ENCODE measurements at regions not wholly inside any gene's neighbourhood (a gene's known extent, or its start where the extent isn't known, plus 50 kb on each side); places are given as distances from the start of the nearest gene placed in this dataset.

- DNase-seq = no peak
These were observed 53.4 kb upstream of the STK17B start for GRCh38 chr2:196224756-196225155.

DNA sequence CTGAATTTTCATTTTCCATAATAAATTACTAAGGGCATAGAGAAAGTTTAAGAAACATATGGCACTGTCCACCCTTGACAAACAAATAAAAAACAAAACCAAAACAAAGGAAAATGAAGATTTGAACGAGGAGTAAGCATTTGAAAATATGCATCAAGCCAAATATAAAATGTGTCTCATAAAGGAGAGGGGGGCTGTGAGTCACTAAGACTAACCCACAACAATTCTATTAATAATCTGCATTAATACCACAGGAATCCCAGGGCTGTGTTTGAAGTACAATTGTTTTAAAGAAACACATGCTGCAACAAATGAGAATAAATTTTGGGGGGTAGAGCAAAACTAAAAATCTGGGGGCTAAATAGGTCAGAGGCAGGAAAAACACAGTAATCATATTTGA lies 53.8 kb upstream of the STK17B start:
- DNase-seq = no peak

GRCh38 chr2:196226058-196226706 lies 54.8 kb upstream of the STK17B start:
- no peak for DNase-seq

- DNase-seq = no peak
These were observed 55.3 kb upstream of the STK17B start for GRCh38 chr2:196226707-196227065.

- DNase-seq = no peak
These were observed 57.6 kb upstream of the STK17B start for GRCh38 chr2:196229013-196229412.

GRCh38 chr2:196230061-196230854 lies 58.9 kb upstream of the STK17B start:
- no peak for DNase-seq

GRCh38 chr2:196233021-196233804 lies 61.8 kb upstream of the STK17B start:
- no peak for DNase-seq

DNA sequence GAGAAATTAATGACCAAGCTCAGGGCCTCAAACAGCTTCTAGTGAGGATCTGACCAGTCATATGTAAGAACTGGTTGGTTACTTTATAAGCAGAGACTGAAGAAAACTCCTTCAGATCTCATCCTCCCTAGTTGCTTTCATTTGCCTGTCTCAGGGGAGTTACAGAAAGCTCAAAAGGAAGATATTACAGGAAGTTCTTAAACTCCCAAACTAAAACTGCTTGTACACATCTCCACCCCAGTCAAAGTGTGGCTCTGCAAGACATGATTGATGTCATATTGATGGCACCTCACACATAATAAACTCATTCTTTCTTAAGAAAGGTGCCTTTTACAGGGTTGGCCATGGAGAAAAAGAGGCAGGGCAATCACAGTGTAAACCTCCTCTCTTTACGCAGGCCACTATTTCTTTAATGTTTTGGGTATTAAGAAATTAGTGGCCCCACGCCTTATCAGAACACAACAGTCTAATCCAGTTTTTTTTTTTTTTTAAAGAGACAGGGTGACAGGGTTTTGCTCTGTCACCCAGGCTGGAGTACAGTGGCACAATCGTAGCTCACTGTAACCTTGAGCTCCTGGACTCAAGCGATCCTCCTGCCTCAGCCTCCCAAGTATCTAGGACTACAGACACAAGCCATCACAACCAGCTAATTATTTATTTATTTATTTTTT lies 62.6 kb upstream of the STK17B start:
- DNase-seq = no peak

DNA sequence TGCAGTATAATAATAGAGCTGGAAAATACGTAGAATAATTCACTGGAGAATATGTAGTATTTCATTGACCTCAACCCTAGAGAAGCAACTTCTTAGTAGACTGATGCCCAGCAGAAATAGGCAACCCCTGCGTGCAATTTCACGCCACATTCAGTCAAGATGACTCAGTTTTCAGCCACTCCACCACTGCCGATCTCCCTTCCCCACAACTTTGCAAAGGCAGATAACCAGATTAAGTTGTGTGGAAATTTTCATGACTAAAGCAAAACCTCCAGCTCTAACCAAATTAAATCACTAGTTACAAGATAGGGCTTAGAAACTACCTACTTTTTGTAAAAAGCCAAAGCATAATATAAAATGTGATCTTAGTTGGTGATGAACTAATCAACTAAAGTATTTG lies 63.3 kb upstream of the STK17B start:
- DNase-seq = peak; percentile 47 to 49

DNA sequence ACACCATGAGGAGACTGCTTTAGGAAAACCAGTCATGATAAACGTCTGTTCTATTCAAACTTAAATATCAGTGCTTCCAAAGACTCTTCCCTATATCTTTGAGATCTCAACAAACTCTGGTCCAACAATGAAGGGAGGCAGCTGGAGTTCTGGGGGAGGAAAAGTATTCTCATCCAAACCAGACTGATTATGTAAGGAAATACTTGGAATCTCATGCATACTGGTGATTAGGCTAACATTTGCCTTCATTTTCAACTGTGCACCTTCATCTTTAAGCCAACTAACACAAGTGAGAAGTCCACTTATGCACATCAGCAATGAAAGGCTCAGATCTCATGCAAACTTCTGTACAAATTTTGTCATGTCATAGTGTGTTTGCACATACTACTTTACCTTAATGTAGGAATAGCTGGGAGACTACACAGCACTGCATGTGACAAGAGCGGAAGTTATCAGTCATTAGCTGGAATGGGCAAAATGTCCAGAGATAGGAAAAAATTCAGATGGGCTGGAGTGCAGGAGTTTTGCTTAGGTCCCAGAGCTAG lies 67.5 kb upstream of the STK17B start:
- no peak for DNase-seq

DNA sequence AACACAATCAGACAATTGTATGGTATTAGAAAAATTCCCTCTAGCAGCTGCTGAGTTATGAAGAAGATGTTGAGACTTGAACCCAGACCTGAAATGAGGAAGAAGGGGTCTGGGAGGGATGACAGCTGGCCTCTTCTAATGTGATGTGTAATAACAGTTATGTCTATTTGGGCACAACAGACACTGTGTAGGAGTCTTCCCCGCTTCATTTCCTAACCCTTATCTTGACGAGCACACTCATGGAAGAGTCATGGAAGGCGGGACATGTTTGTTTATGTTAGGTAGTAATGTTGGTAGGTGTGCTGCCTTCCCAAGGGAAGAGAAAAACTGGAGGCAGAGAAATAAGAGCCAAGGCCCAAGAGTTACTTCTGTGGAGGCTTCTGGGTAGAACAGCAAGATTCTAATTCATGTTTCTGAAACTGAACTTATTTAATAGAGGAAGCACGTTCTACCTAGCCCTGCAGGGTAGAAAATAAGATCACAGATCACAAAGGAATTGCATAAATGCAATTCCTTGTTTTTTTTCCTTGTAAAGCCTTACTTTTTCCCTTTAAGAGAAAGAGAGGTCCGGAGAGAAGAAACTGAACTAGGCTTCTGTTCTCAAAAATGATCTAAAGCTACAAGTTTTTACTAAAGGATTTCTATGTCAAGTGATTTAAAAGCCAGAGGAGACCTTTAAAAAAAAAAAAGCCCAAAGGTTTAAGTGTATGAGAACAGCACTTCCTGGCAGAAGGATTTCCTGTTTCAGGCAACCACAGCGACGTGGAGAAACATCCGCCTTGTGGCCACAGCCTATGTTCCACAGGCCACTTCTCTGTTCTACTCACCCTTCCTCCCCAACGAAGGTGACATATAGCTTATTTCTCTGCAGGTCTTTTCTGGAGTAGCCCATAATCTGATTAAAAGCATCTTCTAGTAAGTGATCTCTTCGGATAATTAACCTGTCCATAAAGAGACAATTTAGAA lies 68.5 kb upstream of the STK17B start:
- peak; percentile 57 to 59 for DNase-seq

GRCh38 chr2:196241175-196241574 lies 69.8 kb upstream of the STK17B start:
- no peak for DNase-seq

DNA sequence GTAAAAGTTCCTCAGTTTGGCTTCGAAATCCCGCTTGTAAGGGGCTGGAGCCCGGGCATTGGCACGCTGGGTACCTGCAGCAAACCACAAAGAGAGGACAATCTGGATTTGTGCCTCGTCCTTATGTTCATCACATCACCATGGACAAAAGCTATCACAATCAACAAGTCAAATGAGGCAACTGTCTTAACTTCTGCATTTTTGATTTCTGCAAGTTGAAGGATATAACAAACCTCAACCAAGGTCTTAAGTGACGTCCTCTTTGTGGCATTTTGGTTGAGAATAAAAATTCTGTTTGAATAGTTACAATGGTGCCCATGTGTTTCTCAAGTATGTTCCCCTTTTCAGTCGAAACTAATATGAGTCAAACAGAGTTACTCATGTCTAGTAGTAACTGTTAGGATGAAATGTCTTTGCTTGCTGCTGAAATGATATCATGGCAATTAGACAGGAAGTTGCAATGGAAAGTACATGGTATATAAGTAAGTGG lies 70.8 kb upstream of the STK17B start:
- DNase-seq = no peak

GRCh38 chr2:196244516-196244915 lies 73.1 kb upstream of the STK17B start:
- DNase-seq = no peak

- DNase-seq = no peak
These were observed 73.6 kb upstream of the STK17B start for GRCh38 chr2:196244966-196245365.

GRCh38 chr2:196245378-196246140 lies 74.2 kb upstream of the STK17B start:
- no peak for DNase-seq

GRCh38 chr2:196247114-196247975 lies 76.0 kb upstream of the STK17B start:
- no peak for DNase-seq

DNA sequence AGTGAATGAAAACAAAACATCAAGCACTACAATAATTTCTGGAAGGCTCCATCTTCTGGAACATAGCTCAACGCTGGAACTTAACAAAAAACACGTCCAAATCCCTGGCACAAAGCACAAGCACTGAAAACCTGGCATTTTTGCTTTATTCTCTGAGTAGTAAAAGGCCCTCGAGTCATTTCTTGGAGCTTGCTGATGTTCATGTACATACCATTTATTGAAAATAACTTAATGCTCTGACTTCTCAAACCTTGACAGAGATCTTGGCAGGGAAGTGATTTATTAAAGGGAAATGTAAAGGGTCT lies 76.5 kb upstream of the STK17B start:
- DNase-seq = no peak

DNA sequence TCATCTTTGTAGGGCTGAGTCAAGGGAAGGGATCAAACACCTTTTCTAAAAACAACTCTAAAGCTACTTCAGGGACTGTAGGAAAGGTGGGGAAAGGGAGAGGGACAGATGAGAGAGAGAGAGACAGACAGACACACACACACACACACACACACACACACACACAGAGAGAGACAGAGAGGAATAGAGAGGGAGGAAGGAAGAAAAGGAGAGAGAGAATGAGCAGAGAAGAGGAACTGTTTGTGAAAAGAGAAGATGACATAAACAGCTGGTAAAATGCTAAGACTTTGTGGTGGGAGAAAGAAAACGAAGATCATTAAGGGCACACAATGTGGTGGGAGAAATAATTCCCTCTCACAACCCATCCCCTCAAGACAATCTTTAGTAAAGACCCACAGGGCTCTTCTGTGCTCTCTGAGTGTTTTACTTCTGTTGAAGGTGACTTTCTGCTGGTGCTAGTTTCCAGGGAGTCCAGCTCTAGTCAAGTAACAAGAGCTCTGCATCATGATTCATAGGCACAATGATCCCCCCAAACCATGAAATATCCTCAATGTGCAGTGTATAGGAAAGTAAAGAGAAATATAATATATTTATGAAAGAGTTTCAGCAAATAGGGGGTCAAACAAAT lies 77.2 kb upstream of the STK17B start:
- DNase-seq = no peak

DNA sequence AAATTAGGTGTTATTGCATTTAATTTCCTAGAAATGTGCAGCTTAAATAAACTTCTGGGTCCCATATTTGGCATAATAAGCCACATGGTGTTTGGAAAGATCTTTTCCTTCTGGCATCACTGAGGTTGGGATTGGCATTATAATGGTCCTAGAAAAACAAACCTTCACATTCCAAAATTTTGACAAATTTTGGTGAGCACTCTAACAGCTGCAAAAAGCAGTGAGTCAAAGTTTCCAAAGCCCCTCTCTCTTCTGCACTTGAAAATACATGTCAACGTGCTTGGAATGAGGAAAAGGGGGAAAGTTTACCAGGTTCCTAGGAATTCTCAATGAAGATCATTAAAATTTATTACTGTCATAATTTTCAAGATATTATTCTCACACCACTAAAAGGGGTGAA lies 77.8 kb upstream of the STK17B start:
- no peak for DNase-seq

All from stimulated activated CD4-positive, alpha-beta T cell treated with anti-CD3 and anti-CD28 coated beads, Interleukin-2, amount 100 ng/mL, for 48 hours (primary cell).